ENCODE measurements at regions not wholly inside any gene's neighbourhood (a gene's known extent, or its start where the extent isn't known, plus 50 kb on each side); places are given as distances from the start of the nearest gene placed in this dataset.
"Not testable (repeated sequence)": the region's sequence is repeated elsewhere in the genome, so short reads cannot be mapped to it uniquely, and the experiment has no call there.

DNA sequence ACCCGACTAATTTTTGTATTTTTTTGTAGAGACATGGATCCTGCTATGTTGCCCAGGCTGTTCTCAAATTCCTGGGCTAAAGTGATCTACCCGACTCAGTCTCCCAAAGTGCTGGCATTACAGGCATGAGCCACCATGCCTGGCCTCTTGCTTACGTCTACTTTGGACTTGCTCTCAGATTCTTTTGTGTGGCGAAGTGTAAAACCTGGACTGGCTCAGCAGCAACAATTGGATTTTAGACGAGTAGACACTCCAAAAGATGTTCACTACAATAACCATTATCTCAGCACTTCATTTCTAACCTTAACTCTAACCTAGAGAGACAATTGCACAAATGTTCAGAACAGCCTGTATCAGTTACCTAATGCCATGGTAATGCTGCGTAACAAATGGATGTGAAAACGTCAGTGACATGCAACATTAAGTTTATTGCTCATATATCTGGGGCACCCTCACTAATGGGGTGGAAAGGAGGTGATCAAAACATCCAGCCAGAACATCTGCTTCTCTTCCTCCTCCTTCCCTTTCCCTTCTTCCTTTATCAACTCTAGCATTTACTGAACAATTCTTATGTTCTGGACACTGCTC, 124.9 kb upstream of the MRI1 start:
- peaks cover 43% of the 10 kb centered on the region for H3K27me3 Mint-ChIP-seq
- H3K27ac Mint-ChIP-seq = no peak overlapping the region
- H3K4me3 Mint-ChIP-seq = no peak overlapping the region
- no peak for ATAC-seq
- H3K9me3 ChIP-seq (ENCODE audit: control insufficient read depth, low read length, poor library complexity, severe bottlenecking) = no peaks in the 10 kb centered on the region
- no peaks in the 10 kb centered on the region for H3K4me1 Mint-ChIP-seq
- no peak for DNase-seq
- no peaks in the 10 kb centered on the region for H3K36me3 Mint-ChIP-seq (ENCODE audit: low read depth)

DNA sequence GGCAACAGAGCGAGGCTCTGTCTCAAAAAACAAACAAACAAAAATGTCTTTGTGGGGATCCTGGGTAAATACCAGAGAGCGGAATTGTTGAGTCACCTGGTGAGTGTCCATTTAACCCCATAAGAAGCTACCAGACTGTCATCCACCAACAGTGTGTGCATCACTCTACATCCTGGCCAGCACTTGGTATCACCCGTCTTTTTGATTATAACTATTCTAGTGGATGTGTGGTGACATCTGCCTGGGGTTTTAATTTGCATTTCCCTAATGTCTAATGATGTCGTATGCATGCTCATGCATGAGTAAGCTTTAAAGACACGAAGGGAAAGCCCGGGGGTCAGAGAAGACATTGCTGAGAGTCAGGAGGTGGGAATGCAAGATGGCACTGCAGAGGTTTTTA, 126.7 kb upstream of the MRI1 start:
- no peak for DNase-seq
- Mint-ChIP-seq H3K27me3 (peaks cover 34% of the 10 kb centered on the region), H3K27ac (no peak overlapping the region), H3K4me3 (no peak overlapping the region), H3K36me3 (ENCODE audit: low read depth) (no peaks in the 10 kb centered on the region), H3K4me1 (no peaks in the 10 kb centered on the region)
- no peak for ATAC-seq
- no peaks in the 10 kb centered on the region for H3K9me3 ChIP-seq (ENCODE audit: control insufficient read depth, low read length, poor library complexity, severe bottlenecking)

DNA sequence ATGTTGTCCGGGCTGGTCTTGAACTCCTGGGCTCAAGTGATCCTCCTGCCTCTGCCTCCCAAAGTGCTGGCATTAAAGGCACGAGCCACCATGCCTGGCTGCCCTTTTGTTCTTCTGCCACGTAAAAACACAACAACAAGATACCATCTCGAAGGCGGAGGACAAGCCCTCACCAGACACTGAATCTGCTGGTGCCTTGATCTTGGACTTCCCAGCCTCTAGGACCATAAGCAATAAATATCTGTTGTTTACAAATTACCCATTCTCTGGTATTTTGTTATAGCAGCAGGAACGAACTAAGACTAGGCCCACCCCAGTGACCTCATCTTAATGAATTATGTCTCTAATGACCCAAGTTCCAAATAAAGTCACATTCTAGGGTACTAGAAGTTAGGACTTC, 128.4 kb upstream of the CACNA1A start:
- DNase-seq = no peak
- no peak overlapping the region for H3K27ac Mint-ChIP-seq
- no peaks in the 10 kb centered on the region for H3K36me3 Mint-ChIP-seq (ENCODE audit: low read depth)
- H3K9me3 ChIP-seq (ENCODE audit: control insufficient read depth, low read length, poor library complexity, severe bottlenecking) = no peaks in the 10 kb centered on the region
- no peak overlapping the region for H3K4me3 Mint-ChIP-seq
- peaks cover 24% of the 10 kb centered on the region for H3K27me3 Mint-ChIP-seq
- no peak for ATAC-seq
- no peaks in the 10 kb centered on the region for H3K4me1 Mint-ChIP-seq

GRCh38 chr19:13633522-13633922, 127.2 kb upstream of the CACNA1A start:
- no peak overlapping the region for H3K27ac Mint-ChIP-seq
- H3K27me3 Mint-ChIP-seq = peaks cover 18% of the 10 kb centered on the region
- H3K36me3 Mint-ChIP-seq (ENCODE audit: low read depth) = no peaks in the 10 kb centered on the region

GRCh38 chr19:13633109-13633508, 126.8 kb upstream of the CACNA1A start:
- Mint-ChIP-seq H3K36me3 (ENCODE audit: low read depth) (no peaks in the 10 kb centered on the region), H3K27ac (no peak overlapping the region), H3K4me1 (no peaks in the 10 kb centered on the region), H3K27me3 (peaks cover 18% of the 10 kb centered on the region), H3K4me3 (no peak overlapping the region)
- ATAC-seq (no peak), DNase-seq (no peak)
- H3K9me3 ChIP-seq (ENCODE audit: control insufficient read depth, low read length, poor library complexity, severe bottlenecking) = no peaks in the 10 kb centered on the region

More at GRCh38 chr19:13633522-13633922, 127.2 kb upstream of the CACNA1A start:
- no peak for DNase-seq
- Mint-ChIP-seq H3K4me3 (no peak overlapping the region), H3K4me1 (no peaks in the 10 kb centered on the region)
- H3K9me3 ChIP-seq (ENCODE audit: control insufficient read depth, low read length, poor library complexity, severe bottlenecking) = no peaks in the 10 kb centered on the region
- no peak for ATAC-seq

DNA sequence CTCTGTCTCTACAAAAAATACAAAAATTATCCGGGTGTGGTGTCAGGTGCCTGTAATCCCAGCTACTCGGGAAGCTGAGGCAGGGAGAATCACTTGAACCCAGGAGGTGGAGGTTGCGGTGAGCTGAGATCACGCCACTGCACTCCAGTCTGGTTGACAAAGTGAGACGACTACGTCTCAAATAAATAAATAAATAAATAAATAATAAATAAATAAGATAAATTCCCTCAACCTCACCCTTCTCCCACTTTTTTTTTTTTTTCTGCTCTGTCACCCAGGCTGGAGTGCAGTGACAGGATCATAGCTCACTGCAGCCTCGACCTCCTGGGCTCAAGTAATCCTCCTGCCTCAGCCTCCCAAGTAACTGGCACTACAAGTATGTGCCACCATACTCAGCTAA, 125.9 kb upstream of the CACNA1A start:
- ATAC-seq = not testable (repeated sequence)

DNA sequence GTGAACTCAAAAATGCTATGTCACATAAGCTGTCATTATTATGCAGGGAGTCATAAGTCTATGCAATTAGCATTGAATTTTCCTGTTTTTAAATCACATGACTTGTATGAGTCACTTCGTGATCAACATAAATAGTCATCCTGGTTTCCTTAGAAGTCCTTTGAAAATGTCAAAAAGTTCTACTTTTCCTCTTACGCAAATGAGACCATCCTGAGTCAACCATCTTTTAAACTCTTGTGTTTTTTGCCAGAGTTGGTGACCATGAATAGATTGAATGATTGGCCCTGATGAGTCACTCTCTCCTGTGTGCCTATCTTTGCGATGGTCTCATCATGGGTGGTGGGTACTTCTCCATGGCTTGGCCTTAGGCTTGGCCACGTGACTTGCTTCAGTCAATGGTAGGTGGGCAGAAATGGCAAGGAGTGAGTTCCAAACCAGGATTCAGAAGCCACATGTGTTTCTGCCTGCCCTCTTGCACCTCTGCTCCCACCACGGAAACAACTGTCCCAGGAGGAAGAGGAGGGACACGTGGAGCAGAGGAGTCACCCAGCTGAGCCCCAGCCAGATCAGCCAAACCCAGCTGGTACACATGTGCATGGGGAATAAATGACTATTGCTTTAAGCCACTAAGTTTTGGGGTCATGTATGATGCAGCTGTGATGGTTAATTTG, 123.5 kb upstream of the CACNA1A start:
- ATAC-seq (no peak), DNase-seq (no peak)
- H3K4me3 Mint-ChIP-seq = no peak overlapping the region
- H3K36me3 Mint-ChIP-seq (ENCODE audit: low read depth) = peaks cover 5% of the 10 kb centered on the region
- H3K27me3 Mint-ChIP-seq = peaks cover 26% of the 10 kb centered on the region
- no peaks in the 10 kb centered on the region for H3K9me3 ChIP-seq (ENCODE audit: control insufficient read depth, low read length, poor library complexity, severe bottlenecking)
- peaks cover 3% of the 10 kb centered on the region for H3K4me1 Mint-ChIP-seq
- no peak overlapping the region for H3K27ac Mint-ChIP-seq

More for the DNA sequence above, 125.9 kb upstream of the CACNA1A start:
- not testable (repeated sequence) for H3K4me3 Mint-ChIP-seq; DNase-seq; H3K27ac Mint-ChIP-seq; H3K36me3 Mint-ChIP-seq (ENCODE audit: low read depth); H3K4me1 Mint-ChIP-seq; H3K9me3 ChIP-seq (ENCODE audit: control insufficient read depth, low read length, poor library complexity, severe bottlenecking)
- peaks cover 19% of the 10 kb centered on the region for H3K27me3 Mint-ChIP-seq

DNA sequence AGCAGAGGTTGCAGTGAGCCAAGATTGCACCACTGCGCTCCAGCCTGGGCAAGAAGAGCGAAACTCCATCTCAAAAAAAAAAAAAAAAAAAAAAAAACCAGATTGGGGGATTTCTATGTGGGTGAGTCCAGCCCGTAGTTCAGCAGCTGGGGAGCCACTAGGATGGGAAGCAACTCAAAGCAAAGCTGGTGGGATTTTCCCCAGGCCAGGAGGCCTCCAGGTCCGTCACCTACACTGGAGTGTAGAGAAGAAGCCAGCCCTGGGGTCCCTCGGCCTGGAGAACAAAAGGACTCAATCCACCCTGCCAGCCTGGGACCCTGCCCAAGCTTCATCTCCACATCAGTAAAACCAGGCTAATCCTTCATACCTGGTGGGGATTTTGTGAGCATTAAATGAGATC, 121.3 kb upstream of the CACNA1A start:
- peaks cover 49% of the 10 kb centered on the region for H3K27me3 Mint-ChIP-seq
- no peaks in the 10 kb centered on the region for H3K9me3 ChIP-seq (ENCODE audit: control insufficient read depth, low read length, poor library complexity, severe bottlenecking)
- ATAC-seq (no peak), DNase-seq (no peak)
- no peak overlapping the region for H3K4me3 Mint-ChIP-seq
- no peak overlapping the region for H3K27ac Mint-ChIP-seq
- H3K4me1 Mint-ChIP-seq = peaks cover 3% of the 10 kb centered on the region
- H3K36me3 Mint-ChIP-seq (ENCODE audit: low read depth) = peaks cover 5% of the 10 kb centered on the region

- H3K36me3 Mint-ChIP-seq (ENCODE audit: low read depth) = peaks cover 5% of the 10 kb centered on the region
- DNase-seq = no peak
- H3K9me3 ChIP-seq (ENCODE audit: control insufficient read depth, low read length, poor library complexity, severe bottlenecking) = no peaks in the 10 kb centered on the region
- peaks cover 51% of the 10 kb centered on the region for H3K27me3 Mint-ChIP-seq
- H3K4me3 Mint-ChIP-seq = no peak overlapping the region
- H3K4me1 Mint-ChIP-seq = peaks cover 3% of the 10 kb centered on the region
- no peak for ATAC-seq
- H3K27ac Mint-ChIP-seq = no peak overlapping the region
Measured at GRCh38 chr19:13623716-13624710, 117.7 kb upstream of the CACNA1A start.

DNA sequence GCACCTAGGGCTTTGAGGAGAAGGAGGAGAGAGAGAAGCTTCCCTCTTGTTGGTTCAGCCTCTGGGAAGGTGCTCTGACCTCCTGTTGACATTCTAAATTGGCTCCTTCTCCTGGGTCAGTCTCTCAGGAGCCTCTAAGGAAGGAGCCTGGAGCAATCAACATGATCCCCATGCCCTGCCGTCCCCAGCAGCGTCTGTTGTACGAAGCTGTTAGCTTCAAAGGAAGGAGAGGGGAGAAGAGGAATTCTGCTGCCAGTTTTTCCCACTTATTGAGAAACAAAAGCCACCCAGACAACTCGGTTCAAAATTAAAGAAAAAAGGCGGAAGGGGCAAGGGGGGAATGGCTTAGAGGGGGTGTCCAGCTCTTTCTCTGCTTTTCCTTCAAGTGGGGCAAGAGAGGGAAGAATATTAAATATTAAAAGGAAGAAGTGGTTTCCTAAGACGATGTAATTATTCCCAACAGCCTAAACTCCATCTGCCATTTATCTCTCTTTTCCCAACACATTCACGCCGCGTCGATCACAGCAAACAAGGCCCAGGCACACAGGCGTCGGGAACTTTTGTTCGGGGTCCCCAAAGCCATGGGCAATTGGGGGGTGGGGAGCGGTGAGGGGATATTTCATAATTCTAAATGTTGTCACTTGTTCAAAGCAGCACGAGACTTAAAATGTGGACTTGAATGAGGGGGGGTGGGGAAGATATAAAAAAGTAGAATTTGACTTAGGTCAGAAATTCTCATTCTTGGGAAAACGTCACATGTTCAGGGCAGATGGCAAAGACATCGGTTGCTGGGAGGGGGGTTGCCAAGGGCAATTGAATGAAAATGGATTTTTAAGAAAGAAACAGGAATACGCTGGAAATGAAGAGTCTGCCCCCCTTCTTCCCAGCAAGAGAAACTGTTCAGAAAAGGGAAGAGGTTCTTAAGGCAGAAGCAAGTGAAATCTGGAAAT, 116.8 kb upstream of the CACNA1A start:
- H3K27ac Mint-ChIP-seq = no peak overlapping the region
- no peaks in the 10 kb centered on the region for H3K9me3 ChIP-seq (ENCODE audit: control insufficient read depth, low read length, poor library complexity, severe bottlenecking)
- peaks cover 50% of the 10 kb centered on the region for H3K27me3 Mint-ChIP-seq
- DNase-seq = no peak
- peaks cover 3% of the 10 kb centered on the region for H3K4me1 Mint-ChIP-seq
- H3K36me3 Mint-ChIP-seq (ENCODE audit: low read depth) = peaks cover 5% of the 10 kb centered on the region
- no peak for ATAC-seq
- H3K4me3 Mint-ChIP-seq = no peak overlapping the region

DNA sequence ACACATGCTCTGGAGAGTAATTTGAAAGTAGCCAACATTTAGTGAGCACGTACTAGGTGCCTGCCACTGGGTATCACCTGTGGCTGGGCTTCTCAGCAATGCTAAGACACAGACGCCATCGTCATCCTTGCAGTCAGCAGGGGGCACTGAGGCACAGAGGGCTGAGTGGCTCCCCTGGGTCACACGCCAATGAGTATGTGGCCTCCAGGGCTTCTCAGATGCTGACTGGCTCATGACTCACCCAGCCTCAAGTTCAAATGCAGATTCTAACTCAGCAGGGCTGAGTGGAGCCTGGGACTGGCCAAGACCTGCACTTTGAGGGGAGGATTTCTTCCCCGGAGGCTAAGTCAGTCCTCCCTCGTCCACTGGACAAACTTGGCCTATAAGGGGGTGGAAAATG, 115.1 kb upstream of the CACNA1A start:
- peaks cover 7% of the 10 kb centered on the region for H3K36me3 Mint-ChIP-seq (ENCODE audit: low read depth)
- ATAC-seq (no peak), DNase-seq (no peak)
- H3K9me3 ChIP-seq (ENCODE audit: control insufficient read depth, low read length, poor library complexity, severe bottlenecking) = no peaks in the 10 kb centered on the region
- H3K4me1 Mint-ChIP-seq = peaks cover 3% of the 10 kb centered on the region
- no peak overlapping the region for H3K4me3 Mint-ChIP-seq
- no peak overlapping the region for H3K27ac Mint-ChIP-seq
- peaks cover 54% of the 10 kb centered on the region for H3K27me3 Mint-ChIP-seq

- peaks cover 5% of the 10 kb centered on the region for H3K4me1 Mint-ChIP-seq
- DNase-seq = no peak
- no peak overlapping the region for H3K4me3 Mint-ChIP-seq
- no peaks in the 10 kb centered on the region for H3K9me3 ChIP-seq (ENCODE audit: control insufficient read depth, low read length, poor library complexity, severe bottlenecking)
- peaks cover 2% of the 10 kb centered on the region for H3K36me3 Mint-ChIP-seq (ENCODE audit: low read depth)
- H3K27ac Mint-ChIP-seq = no peak overlapping the region
- H3K27me3 Mint-ChIP-seq = peaks cover 48% of the 10 kb centered on the region
- no peak for ATAC-seq
Measured at GRCh38 chr19:13619203-13619632, 112.9 kb upstream of the CACNA1A start.
